A549 (cell line): ENCODE measurements at regions not wholly inside any gene's neighbourhood (a gene's known extent, or its start where the extent isn't known, plus 50 kb on each side); places are given as distances from the start of the nearest gene placed in this dataset.

Experiments used
- CTCF ChIP-seq: fragments of >200 bp; sonication (Bioruptor Twin); formaldehyde crosslinking; IDR thresholded peaks from 3 replicates; pipeline ENCODE4 v1.5.1; 2016
- E2F6 ChIP-seq: IDR thresholded peaks from 2 replicates; pipeline ENCODE4 v1.6.1; 2012; ENCODE audit warnings: low read depth, borderline replicate concordance
- EP300 ChIP-seq, 2 experiments: fragments of >200 bp; sonication (Bioruptor Twin); formaldehyde crosslinking; IDR thresholded peaks; 2 replicates in 1 of 2; 3 replicates in 1 of 2; pipeline ENCODE4 v1.6.1; 2016 to 2017
- HMGXB4 ChIP-seq: fragments of 250-450 bp; sonication (Bioruptor Pico); IDR thresholded peaks from 2 replicates; pipeline ENCODE4 v1.5.0; 2021; ENCODE audit warnings: mild to moderate bottlenecking, moderate library complexity, borderline replicate concordance
- POLR2A ChIP-seq: IDR thresholded peaks from 2 replicates; pipeline ENCODE4 v1.6.1; 2012; ENCODE audit warnings: mild to moderate bottlenecking, low read length
- RCOR1 ChIP-seq: fragments of 150-350 bp; IDR thresholded peaks from 2 replicates; pipeline ENCODE4 v1.6.1; 2014; ENCODE audit warnings: antibody characterized with exemption, low read length, low read depth

- TF ChIP-seq POLR2A: no peak
- no peak for TF ChIP-seq EP300 (IDR thresholded peaks at IDR 0.05)
- TF ChIP-seq RCOR1: no peak
- no peak for TF ChIP-seq E2F6
- peak; percentile 92 for TF ChIP-seq CTCF
- no peak for TF ChIP-seq HMGXB4
These were observed 650.5 kb downstream of the GALR1 start for GRCh38 chr18:77899972-77900754.
